Natural killer cell (primary cell): ENCODE measurements at regions not wholly inside any gene's neighbourhood (a gene's known extent, or its start where the extent isn't known, plus 50 kb on each side); places are given as distances from the start of the nearest gene placed in this dataset.
"Not testable (repeated sequence)": the region's sequence is repeated elsewhere in the genome, so short reads cannot be mapped to it uniquely, and the experiment has no call there.

Experiments
- ATAC-seq, 3 donors: fragments of 150-1000 bp in 2 of 3; fragments of 200-7000 bp in 1 of 3; cut with Tn5 transposase; 1 replicate in 1 of 3; 2 replicates in 2 of 3; pipeline ENCODE4 v1.10.0; 2021; ENCODE audit warnings: mild to moderate bottlenecking in 2 of 3, moderate library complexity in 2 of 3
- DNase-seq, 2 donors: peaks; one replicate each; pipeline versions ENCODE4 v3.0.0 to v3.0.0-alpha.2; 2013 to 2021; ENCODE audit warnings: mixed read lengths in 1 of 2
- H3K27ac ChIP-seq: one replicate; pipeline ENCODE4 v1.5.1; 2013; ENCODE audit warnings: mild to moderate bottlenecking, low read length
- H3K27me3 ChIP-seq: one replicate; pipeline ENCODE4 v1.6.1; 2013; ENCODE audit warnings: low read length; ENCODE audit not compliant: control insufficient read depth, insufficient read depth
- H3K36me3 ChIP-seq: one replicate; pipeline ENCODE4 v1.6.1; 2013; ENCODE audit warnings: low read length; ENCODE audit not compliant: control insufficient read depth, insufficient read depth
- H3K4me1 ChIP-seq: one replicate; pipeline ENCODE4 v1.6.1; 2013; ENCODE audit warnings: low read length; ENCODE audit not compliant: control insufficient read depth, insufficient read depth
- H3K4me3 ChIP-seq: one replicate; pipeline ENCODE4 v1.5.1; 2013; ENCODE audit warnings: low read length
- H3K9me3 ChIP-seq: one replicate; pipeline ENCODE4 v1.6.1; 2013; ENCODE audit warnings: low read length; ENCODE audit not compliant: control insufficient read depth, insufficient read depth
- H3K27ac Mint-ChIP-seq, 2 donors: one replicate each; pipeline ENCODE4 v1.8.0; 2022; ENCODE audit warnings: mild to moderate bottlenecking in 2 of 2, mixed read lengths in 2 of 2, moderate library complexity in 1 of 2
- H3K27me3 Mint-ChIP-seq, 2 donors: one replicate each; pipeline ENCODE4 v1.8.0; 2022; ENCODE audit warnings: low read depth in 2 of 2, mixed read lengths in 2 of 2
- H3K36me3 Mint-ChIP-seq: one replicate; pipeline ENCODE4 v1.8.0; 2022; ENCODE audit warnings: mixed read lengths
- H3K4me1 Mint-ChIP-seq, 2 donors: one replicate each; pipeline ENCODE4 v1.8.0; 2022; ENCODE audit warnings: mixed read lengths in 2 of 2
- H3K4me3 Mint-ChIP-seq: one replicate; pipeline ENCODE4 v1.8.0; 2022; ENCODE audit warnings: mild to moderate bottlenecking, moderate library complexity, mixed read lengths
- H3K9me3 Mint-ChIP-seq, 2 donors: one replicate each; pipeline ENCODE4 v1.8.0; 2022; ENCODE audit warnings: mixed read lengths in 2 of 2
- WGBS: methylation state at CpG from one replicate; pipeline ENCODE4 v1.1.7; 2013; ENCODE audit warnings: missing lambda C conversion rate; ENCODE audit not compliant: insufficient coverage; 5-methylcytosine and 5-hydroxymethylcytosine counted together
- intact Hi-C: fragments of 100-400 bp; cut with micrococcal nuclease; formaldehyde crosslinking; loops from one replicate; pipeline ENCODE4 v1.14.2; 2022
- TF ChIP-seq, protein P1 (sequence below): fragments of 200-600 bp; IDR thresholded peaks from one replicate; pipeline ENCODE4 v1.8.0; 2022; ENCODE audit warnings: antibody characterized with exemption

DNA sequence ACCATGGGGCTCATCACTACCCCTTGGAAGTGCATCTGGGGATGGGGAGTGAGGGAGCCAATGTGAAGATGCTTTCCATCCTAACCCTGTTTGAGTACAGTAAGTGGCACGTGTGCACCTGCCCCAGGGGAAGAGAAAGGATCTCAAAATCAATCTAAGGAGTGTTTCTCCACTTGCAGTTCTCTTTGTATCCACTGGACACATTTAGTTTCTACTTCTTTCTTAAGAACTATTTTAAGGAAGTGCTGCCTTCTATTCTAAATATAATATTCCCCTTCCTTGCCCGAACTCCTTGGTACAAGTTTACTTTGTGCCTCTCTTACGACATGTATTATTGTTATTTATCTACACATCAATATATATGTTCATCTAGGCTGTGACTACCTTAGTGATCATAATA is 73.8 kb downstream of the TTC6 start:
- DNase-seq: no peak
- Mint-ChIP-seq H3K27me3 (no peaks in the 10 kb centered on the region), H3K4me3 (no peak overlapping the region), H3K4me1 (no peaks in the 10 kb centered on the region), H3K36me3 (peaks cover 4% of the 10 kb centered on the region), H3K9me3 (peaks cover 4 to 9% of the 10 kb centered on the region in 2 donors), H3K27ac (no peak overlapping the region)
- H3K4me3 ChIP-seq: no peak overlapping the region
- no peaks in the 10 kb centered on the region for H3K4me1 ChIP-seq
- H3K9me3 ChIP-seq: peaks cover 3% of the 10 kb centered on the region
- intact Hi-C loops: no loop called here
- H3K27me3 ChIP-seq: no peaks in the 10 kb centered on the region
- H3K27ac ChIP-seq: no peak overlapping the region
- WGBS: 43% methylated on average over 1 of the region's 3 CpGs
- TF ChIP-seq, protein P1, sequence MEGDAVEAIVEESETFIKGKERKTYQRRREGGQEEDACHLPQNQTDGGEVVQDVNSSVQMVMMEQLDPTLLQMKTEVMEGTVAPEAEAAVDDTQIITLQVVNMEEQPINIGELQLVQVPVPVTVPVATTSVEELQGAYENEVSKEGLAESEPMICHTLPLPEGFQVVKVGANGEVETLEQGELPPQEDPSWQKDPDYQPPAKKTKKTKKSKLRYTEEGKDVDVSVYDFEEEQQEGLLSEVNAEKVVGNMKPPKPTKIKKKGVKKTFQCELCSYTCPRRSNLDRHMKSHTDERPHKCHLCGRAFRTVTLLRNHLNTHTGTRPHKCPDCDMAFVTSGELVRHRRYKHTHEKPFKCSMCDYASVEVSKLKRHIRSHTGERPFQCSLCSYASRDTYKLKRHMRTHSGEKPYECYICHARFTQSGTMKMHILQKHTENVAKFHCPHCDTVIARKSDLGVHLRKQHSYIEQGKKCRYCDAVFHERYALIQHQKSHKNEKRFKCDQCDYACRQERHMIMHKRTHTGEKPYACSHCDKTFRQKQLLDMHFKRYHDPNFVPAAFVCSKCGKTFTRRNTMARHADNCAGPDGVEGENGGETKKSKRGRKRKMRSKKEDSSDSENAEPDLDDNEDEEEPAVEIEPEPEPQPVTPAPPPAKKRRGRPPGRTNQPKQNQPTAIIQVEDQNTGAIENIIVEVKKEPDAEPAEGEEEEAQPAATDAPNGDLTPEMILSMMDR: no peak
- H3K36me3 ChIP-seq: no peaks in the 10 kb centered on the region
- ATAC-seq: no peak

DNA sequence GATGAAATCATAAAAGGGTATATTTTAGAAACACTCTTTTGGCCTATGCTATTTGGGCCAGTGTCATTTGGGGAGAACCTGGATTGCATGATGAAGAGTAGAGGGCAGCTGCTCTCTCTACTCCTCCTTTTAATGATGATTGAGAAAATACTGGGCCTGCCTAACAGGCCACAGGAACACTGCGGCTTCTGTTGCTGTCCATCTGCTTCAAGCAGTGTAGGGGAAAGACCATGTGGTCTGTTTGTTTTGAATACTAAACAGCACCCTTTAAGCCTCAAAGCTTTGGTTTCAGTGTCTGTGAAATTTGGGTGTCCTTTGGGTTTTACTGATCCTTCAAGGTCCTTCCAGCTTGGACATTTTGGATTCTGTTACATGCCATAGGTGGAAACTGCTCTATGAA is 78.0 kb downstream of the TTC6 start:
- Mint-ChIP-seq H3K27me3 (no peaks in the 10 kb centered on the region), H3K4me1 (no peaks in the 10 kb centered on the region), H3K36me3 (no peaks in the 10 kb centered on the region), H3K9me3 (peaks cover 3 to 4% of the 10 kb centered on the region in 2 donors), H3K4me3 (no peak overlapping the region), H3K27ac (no peak overlapping the region)
- 100% methylated on average over 1 of the region's 1 CpG for WGBS
- intact Hi-C loops: no loop called here
- H3K9me3 ChIP-seq: no peaks in the 10 kb centered on the region
- DNase-seq (no peak), ATAC-seq (no peak)
- TF ChIP-seq, protein P1: no peak
- no peak overlapping the region for H3K4me3 ChIP-seq
- no peaks in the 10 kb centered on the region for H3K27me3 ChIP-seq
- no peaks in the 10 kb centered on the region for H3K4me1 ChIP-seq
- H3K36me3 ChIP-seq: no peaks in the 10 kb centered on the region
- H3K27ac ChIP-seq: no peak overlapping the region

DNA sequence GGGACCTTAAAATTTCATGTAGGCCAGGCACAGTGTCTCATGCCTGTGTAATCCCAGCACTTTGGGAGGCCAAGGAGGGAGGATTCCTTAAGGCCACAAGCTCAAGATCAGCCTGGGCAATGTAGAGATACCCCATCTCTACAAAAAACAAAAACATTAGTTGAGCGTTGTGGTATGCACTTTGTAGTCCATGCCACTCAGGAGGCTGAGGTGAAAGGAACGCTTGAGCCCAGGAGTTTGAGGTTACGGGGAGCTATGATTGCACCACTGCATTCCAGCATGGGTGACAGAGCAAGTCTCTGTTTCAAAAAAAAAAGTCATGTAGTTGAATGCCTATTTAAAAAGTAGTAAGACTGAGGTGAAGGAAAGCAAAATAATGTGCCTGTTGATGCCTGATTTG is 83.5 kb downstream of the TTC6 start:
- H3K27ac Mint-ChIP-seq: no peak overlapping the region
- no peak overlapping the region for H3K4me3 Mint-ChIP-seq
- peaks cover 4 to 9% of the 10 kb centered on the region in 2 donors for H3K9me3 Mint-ChIP-seq
- TF ChIP-seq, protein P1: no peak
- 95% methylated on average over 3 of the region's 3 CpGs for WGBS
- no peak for DNase-seq
- no peak overlapping the region for H3K27ac ChIP-seq
- H3K4me1 ChIP-seq: no peaks in the 10 kb centered on the region
- no peak for ATAC-seq
- no peak overlapping the region for H3K4me3 ChIP-seq
- no peaks in the 10 kb centered on the region for H3K36me3 Mint-ChIP-seq
- intact Hi-C loops: no loop called here
- H3K36me3 ChIP-seq: no peaks in the 10 kb centered on the region
- H3K4me1 Mint-ChIP-seq: no peaks in the 10 kb centered on the region
- peaks cover 4% of the 10 kb centered on the region for H3K9me3 ChIP-seq
- H3K27me3 Mint-ChIP-seq: no peaks in the 10 kb centered on the region
- no peaks in the 10 kb centered on the region for H3K27me3 ChIP-seq

DNA sequence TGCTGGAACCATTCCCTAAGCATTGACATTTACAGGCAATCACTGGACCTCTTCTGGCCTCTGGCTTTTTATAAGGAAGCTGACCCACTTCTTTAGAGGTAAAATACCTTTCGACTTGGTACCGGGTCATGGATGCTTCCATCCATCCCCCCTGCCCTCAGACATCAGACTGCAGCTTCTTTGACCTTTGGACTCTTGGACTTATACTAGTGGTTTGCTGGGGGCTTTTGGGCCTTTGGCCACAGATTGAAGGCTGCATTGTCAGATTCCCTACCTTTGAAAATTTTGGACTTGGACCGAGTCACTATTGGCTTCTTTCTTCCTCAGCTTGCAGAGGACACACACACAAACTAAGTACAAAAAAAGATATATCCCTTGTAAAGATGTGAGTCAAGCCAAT is 86.1 kb downstream of the TTC6 start:
- Mint-ChIP-seq H3K27ac (no peak overlapping the region), H3K27me3 (no peaks in the 10 kb centered on the region), H3K36me3 (peaks cover 4% of the 10 kb centered on the region), H3K4me1 (no peaks in the 10 kb centered on the region), H3K4me3 (no peak overlapping the region), H3K9me3 (peaks cover 8 to 16% of the 10 kb centered on the region in 2 donors)
- intact Hi-C loops: no loop called here
- Histone ChIP-seq H3K27ac (no peak overlapping the region), H3K36me3 (no peaks in the 10 kb centered on the region), H3K4me3 (no peak overlapping the region), H3K9me3 (peaks cover 4% of the 10 kb centered on the region), H3K4me1 (no peaks in the 10 kb centered on the region), H3K27me3 (no peaks in the 10 kb centered on the region)
- WGBS: 97% methylated on average over 3 of the region's 3 CpGs
- TF ChIP-seq, protein P1: no peak
- DNase-seq: no peak
- ATAC-seq: no peak

DNA sequence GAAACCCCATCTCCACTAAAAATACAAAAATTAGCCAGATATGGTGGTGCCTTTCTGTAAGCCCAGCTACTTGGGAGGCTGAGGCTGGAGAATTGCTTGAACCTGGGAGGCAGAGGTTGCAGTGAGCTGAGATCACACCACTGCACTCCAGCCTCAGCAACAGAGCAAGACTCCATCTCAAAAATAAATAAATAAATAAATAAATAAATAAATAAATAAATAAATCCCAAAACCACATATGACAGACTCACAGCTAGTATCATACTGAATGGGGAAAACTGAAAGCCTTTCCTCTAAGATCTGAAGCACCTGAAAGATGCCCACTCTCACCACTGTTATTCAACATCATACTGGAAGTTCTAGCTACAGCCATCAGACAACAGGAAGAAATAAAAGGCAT is 97.3 kb downstream of the TTC6 start:
- H3K4me1 Mint-ChIP-seq, H3K27me3 ChIP-seq, intact Hi-C loops, H3K9me3 ChIP-seq, H3K36me3 ChIP-seq, H3K4me3 ChIP-seq, H3K27me3 Mint-ChIP-seq, H3K4me1 ChIP-seq, H3K4me3 Mint-ChIP-seq, DNase-seq, H3K27ac ChIP-seq, ATAC-seq, H3K27ac Mint-ChIP-seq: not testable (repeated sequence)
- Mint-ChIP-seq H3K9me3 (peaks cover 11 to 18% of the 10 kb centered on the region in 2 donors), H3K36me3 (peaks cover 18% of the 10 kb centered on the region)

DNA sequence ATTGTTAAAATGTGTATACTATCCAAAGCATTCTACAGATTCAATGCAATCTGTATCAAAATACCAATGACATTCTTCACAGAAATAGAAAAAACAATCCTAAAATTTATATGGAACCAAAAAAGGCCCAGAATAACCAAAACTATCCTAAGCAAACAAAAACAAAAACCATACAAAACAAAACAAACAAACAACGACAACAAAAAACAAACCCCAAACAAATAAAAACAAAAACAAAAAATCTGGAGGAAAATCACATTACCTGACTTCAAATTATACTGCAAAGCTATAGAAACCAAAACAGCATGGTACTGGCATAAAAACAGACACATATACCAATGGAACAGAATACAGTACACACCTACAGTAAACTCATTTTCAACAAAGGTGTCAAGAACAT is 98.0 kb downstream of the TTC6 start:
- H3K4me3 Mint-ChIP-seq, H3K27me3 ChIP-seq, H3K9me3 ChIP-seq, intact Hi-C loops, H3K4me1 Mint-ChIP-seq, H3K4me1 ChIP-seq, H3K27ac ChIP-seq, DNase-seq, ATAC-seq, H3K27ac Mint-ChIP-seq, H3K4me3 ChIP-seq, H3K27me3 Mint-ChIP-seq, H3K36me3 ChIP-seq: not testable (repeated sequence)
- 80% methylated on average over 1 of the region's 1 CpG for WGBS
- Mint-ChIP-seq H3K36me3 (peaks cover 18% of the 10 kb centered on the region), H3K9me3 (peaks cover 11 to 16% of the 10 kb centered on the region in 2 donors)
